Brain microvascular endothelial cell (primary cell): ENCODE measurements at regions not wholly inside any gene's neighbourhood (a gene's known extent, or its start where the extent isn't known, plus 50 kb on each side); places are given as distances from the start of the nearest gene placed in this dataset.

Experiments used
- DNase-seq: peaks from one replicate; pipeline ENCODE4 v3.0.0-alpha.2; 2020
- H3K27ac ChIP-seq: fragments of 250-450 bp; sonication (Bioruptor Pico); 2 replicates; pipeline ENCODE4 v1.5.1; 2020; ENCODE audit warnings: mild to moderate bottlenecking, moderate library complexity
- H3K27me3 ChIP-seq: fragments of 250-450 bp; sonication (Bioruptor Pico); replicated peaks from 2 replicates; pipeline ENCODE4 v1.5.1; 2020; ENCODE audit warnings: mild to moderate bottlenecking
- H3K36me3 ChIP-seq: fragments of 250-450 bp; sonication (Bioruptor Pico); replicated peaks from 2 replicates; pipeline ENCODE4 v1.5.1; 2020; ENCODE audit warnings: mild to moderate bottlenecking
- H3K4me3 ChIP-seq: 2 replicates; pipeline ENCODE4 v1.5.1; 2011; ENCODE audit warnings: low read depth, mild to moderate bottlenecking, control low read depth, low read length, moderate library complexity
- in situ Hi-C: cut with HindIII; loops from 2 replicates; pipeline ENCODE4 v1.10.0; 2017; ENCODE audit warnings: low sequenced_read_pairs, low pct_ligation_motif_present
- TF ChIP-seq, protein P1 (sequence below): IDR thresholded peaks from 2 replicates; pipeline ENCODE4 v1.5.1; 2011; ENCODE audit warnings: low read depth, mild to moderate bottlenecking, moderate library complexity, low read length, control low read depth, inconsistent platforms; ENCODE audit errors: missing control alignments

DNA sequence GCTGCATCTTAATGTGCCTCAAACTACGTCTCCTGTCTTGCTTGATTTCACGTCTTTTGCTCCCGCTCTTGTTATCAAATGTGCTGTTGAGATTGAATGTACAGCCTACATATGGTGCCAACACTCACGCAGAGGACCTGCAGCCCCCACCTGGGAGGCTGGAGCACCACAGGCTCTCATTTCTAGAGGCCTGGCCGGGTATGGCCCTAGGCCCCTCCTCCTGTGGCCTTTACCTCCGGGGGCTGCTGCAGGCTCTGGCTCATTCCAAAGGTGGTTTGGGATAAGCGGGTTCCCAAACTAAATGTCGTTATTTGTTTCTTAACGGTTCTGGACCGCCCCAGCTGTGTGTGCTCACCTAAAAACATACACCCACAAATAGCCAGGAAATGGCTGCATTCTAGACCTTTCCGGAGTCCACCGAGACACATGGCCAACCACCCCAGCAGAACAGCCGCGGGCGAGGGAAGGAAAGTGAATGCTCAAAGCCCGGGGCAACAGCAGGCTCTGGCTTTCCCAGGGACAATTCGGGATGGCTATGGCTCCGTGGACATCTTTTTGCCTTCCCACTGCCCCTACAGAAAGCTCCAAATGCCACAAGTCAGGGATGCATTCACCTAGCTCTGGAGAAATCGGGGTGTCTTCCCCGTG lies 105.9 kb downstream of the ENGASE start:
- no peak for DNase-seq
- H3K27me3 ChIP-seq, result peaks cover 35% of the 10 kb centered on the region
- no peak overlapping the region for H3K4me3 ChIP-seq
- in situ Hi-C loops, result no loop called here
- H3K27ac ChIP-seq, result no peak overlapping the region
- TF ChIP-seq, protein P1, sequence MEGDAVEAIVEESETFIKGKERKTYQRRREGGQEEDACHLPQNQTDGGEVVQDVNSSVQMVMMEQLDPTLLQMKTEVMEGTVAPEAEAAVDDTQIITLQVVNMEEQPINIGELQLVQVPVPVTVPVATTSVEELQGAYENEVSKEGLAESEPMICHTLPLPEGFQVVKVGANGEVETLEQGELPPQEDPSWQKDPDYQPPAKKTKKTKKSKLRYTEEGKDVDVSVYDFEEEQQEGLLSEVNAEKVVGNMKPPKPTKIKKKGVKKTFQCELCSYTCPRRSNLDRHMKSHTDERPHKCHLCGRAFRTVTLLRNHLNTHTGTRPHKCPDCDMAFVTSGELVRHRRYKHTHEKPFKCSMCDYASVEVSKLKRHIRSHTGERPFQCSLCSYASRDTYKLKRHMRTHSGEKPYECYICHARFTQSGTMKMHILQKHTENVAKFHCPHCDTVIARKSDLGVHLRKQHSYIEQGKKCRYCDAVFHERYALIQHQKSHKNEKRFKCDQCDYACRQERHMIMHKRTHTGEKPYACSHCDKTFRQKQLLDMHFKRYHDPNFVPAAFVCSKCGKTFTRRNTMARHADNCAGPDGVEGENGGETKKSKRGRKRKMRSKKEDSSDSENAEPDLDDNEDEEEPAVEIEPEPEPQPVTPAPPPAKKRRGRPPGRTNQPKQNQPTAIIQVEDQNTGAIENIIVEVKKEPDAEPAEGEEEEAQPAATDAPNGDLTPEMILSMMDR, result no peak
- no peaks in the 10 kb centered on the region for H3K36me3 ChIP-seq

GRCh38 chr17:79179334-79179733 lies 104.7 kb downstream of the ENGASE start:
- TF ChIP-seq, protein P1, result no peak
- in situ Hi-C loops, result no loop called here
- DNase-seq, result no peak
- H3K4me3 ChIP-seq, result no peak overlapping the region
- no peaks in the 10 kb centered on the region for H3K36me3 ChIP-seq
- peaks cover 25% of the 10 kb centered on the region for H3K27me3 ChIP-seq
- no peak overlapping the region for H3K27ac ChIP-seq

GRCh38 chr17:79177877-79178276 lies 103.3 kb downstream of the ENGASE start:
- Histone ChIP-seq H3K36me3 (no peaks in the 10 kb centered on the region), H3K27me3 (peaks cover 13% of the 10 kb centered on the region), H3K4me3 (no peak overlapping the region), H3K27ac (no peak overlapping the region)
- in situ Hi-C loops, result no loop called here
- no peak for DNase-seq
- TF ChIP-seq, protein P1, result no peak

- Histone ChIP-seq H3K27ac (no peak overlapping the region), H3K4me3 (no peak overlapping the region), H3K27me3 (peaks cover 7% of the 10 kb centered on the region), H3K36me3 (no peaks in the 10 kb centered on the region)
- in situ Hi-C loops, result no loop called here
- DNase-seq, result no peak
- TF ChIP-seq, protein P1, result no peak
Observed at GRCh38 chr17:79176792-79177601, 102.4 kb downstream of the ENGASE start.

GRCh38 chr17:79174905-79175856 lies 100.6 kb downstream of the ENGASE start:
- TF ChIP-seq, protein P1, result no peak
- in situ Hi-C loops, result no loop called here

More at GRCh38 chr17:79174905-79175856, 100.6 kb downstream of the ENGASE start:
- no peak overlapping the region for H3K4me3 ChIP-seq
- H3K27ac ChIP-seq, result no peak overlapping the region
- H3K27me3 ChIP-seq, result peaks cover 2% of the 10 kb centered on the region
- DNase-seq, result no peak
- H3K36me3 ChIP-seq, result no peaks in the 10 kb centered on the region
